GM21447 (cell line): ENCODE measurements at regions not wholly inside any gene's neighbourhood (a gene's known extent, or its start where the extent isn't known, plus 50 kb on each side); places are given as distances from the start of the nearest gene placed in this dataset.
"Not testable (repeated sequence)": the region's sequence is repeated elsewhere in the genome, so short reads cannot be mapped to it uniquely, and the experiment has no call there.

ENCODE experiments used
- ATAC-seq: cut with Tn5 transposase; IDR thresholded peaks from one replicate; pipeline ENCODE4 v1.9.1; 2021; ENCODE audit not compliant: unreplicated experiment

- ATAC-seq = not testable (repeated sequence)
Measured at GRCh38 chr6:140189263-140189662, 814.8 kb upstream of the CITED2 start.

- no peak for ATAC-seq
Measured at GRCh38 chr6:140185991-140186390, 811.5 kb upstream of the CITED2 start.

GRCh38 chr6:140183881-140184280 is 809.4 kb upstream of the CITED2 start:
- no peak for ATAC-seq

- no peak for ATAC-seq
Measured at GRCh38 chr6:140182821-140183220, 808.4 kb upstream of the CITED2 start.

- ATAC-seq = no peak
Measured at GRCh38 chr6:140181876-140182275, 807.4 kb upstream of the CITED2 start.

GRCh38 chr6:140180306-140180705 is 805.9 kb upstream of the CITED2 start:
- ATAC-seq = no peak

GRCh38 chr6:140178935-140179334 is 804.5 kb upstream of the CITED2 start:
- ATAC-seq = no peak

- no peak for ATAC-seq
Measured at GRCh38 chr6:140178520-140178919, 804.1 kb upstream of the CITED2 start.

GRCh38 chr6:140176306-140176705 is 801.9 kb upstream of the CITED2 start:
- ATAC-seq = no peak

- no peak for ATAC-seq
Measured at GRCh38 chr6:140175486-140175885, 801.0 kb upstream of the CITED2 start.

GRCh38 chr6:140174524-140174923 is 800.1 kb upstream of the CITED2 start:
- ATAC-seq = no peak

- ATAC-seq = no peak
Measured at GRCh38 chr6:140168365-140168764, 793.9 kb upstream of the CITED2 start.

- no peak for ATAC-seq
Measured at GRCh38 chr6:140160909-140161308, 786.5 kb upstream of the CITED2 start.

GRCh38 chr6:140160494-140160893 is 786.0 kb upstream of the CITED2 start:
- ATAC-seq = no peak

- ATAC-seq = no peak
Measured at GRCh38 chr6:140156131-140156530, 781.7 kb upstream of the CITED2 start.

- no peak for ATAC-seq
Measured at GRCh38 chr6:140155451-140156126, 781.1 kb upstream of the CITED2 start.

- no peak for ATAC-seq
Measured at GRCh38 chr6:140153703-140154102, 779.3 kb upstream of the CITED2 start.

- not testable (repeated sequence) for ATAC-seq
Measured at GRCh38 chr6:140147825-140148814, 773.7 kb upstream of the CITED2 start.

GRCh38 chr6:140140891-140141290 is 766.4 kb upstream of the CITED2 start:
- ATAC-seq = no peak

GRCh38 chr6:140138311-140139010 is 764.0 kb upstream of the CITED2 start:
- ATAC-seq = no peak

GRCh38 chr6:140134224-140134623 is 759.8 kb upstream of the CITED2 start:
- ATAC-seq = no peak
